Breast epithelium (tissue), 3 donors: ENCODE measurements at regions not wholly inside any gene's neighbourhood (a gene's known extent, or its start where the extent isn't known, plus 50 kb on each side); places are given as distances from the start of the nearest gene placed in this dataset.

Source experiments
- POLR2A ChIP-seq: fragments of 450-650 bp; IDR thresholded peaks from one replicate; pipeline ENCODE4 v1.6.1; 2016; ENCODE audit warnings: antibody characterized with exemption, mild to moderate bottlenecking, moderate library complexity
- POLR2AphosphoS5 ChIP-seq, 3 donors: sonication (generic); formaldehyde crosslinking; IDR thresholded peaks; one replicate each; pipeline ENCODE4 v1.6.1; 2017; ENCODE audit warnings: antibody characterized with exemption in 3 of 3
- TF ChIP-seq, protein P1 (sequence below), 3 donors: fragments of 450-650 bp; IDR thresholded peaks; one replicate each; pipeline ENCODE4 v1.5.1; 2016 to 2017; ENCODE audit warnings: antibody characterized with exemption in 3 of 3, mild to moderate bottlenecking in 3 of 3, moderate library complexity in 3 of 3

- TF ChIP-seq, protein P1, sequence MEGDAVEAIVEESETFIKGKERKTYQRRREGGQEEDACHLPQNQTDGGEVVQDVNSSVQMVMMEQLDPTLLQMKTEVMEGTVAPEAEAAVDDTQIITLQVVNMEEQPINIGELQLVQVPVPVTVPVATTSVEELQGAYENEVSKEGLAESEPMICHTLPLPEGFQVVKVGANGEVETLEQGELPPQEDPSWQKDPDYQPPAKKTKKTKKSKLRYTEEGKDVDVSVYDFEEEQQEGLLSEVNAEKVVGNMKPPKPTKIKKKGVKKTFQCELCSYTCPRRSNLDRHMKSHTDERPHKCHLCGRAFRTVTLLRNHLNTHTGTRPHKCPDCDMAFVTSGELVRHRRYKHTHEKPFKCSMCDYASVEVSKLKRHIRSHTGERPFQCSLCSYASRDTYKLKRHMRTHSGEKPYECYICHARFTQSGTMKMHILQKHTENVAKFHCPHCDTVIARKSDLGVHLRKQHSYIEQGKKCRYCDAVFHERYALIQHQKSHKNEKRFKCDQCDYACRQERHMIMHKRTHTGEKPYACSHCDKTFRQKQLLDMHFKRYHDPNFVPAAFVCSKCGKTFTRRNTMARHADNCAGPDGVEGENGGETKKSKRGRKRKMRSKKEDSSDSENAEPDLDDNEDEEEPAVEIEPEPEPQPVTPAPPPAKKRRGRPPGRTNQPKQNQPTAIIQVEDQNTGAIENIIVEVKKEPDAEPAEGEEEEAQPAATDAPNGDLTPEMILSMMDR (IDR thresholded peaks at IDR 0.05), result no peak
- TF ChIP-seq POLR2AphosphoS5 (IDR thresholded peaks at IDR 0.05) (no peak), POLR2A (no peak)
Measured at GRCh38 chr6:77150736-77151135, 312.6 kb downstream of the HTR1B start.
